ENCODE measurements at regions not wholly inside any gene's neighbourhood (a gene's known extent, or its start where the extent isn't known, plus 50 kb on each side); places are given as distances from the start of the nearest gene placed in this dataset.

DNA sequence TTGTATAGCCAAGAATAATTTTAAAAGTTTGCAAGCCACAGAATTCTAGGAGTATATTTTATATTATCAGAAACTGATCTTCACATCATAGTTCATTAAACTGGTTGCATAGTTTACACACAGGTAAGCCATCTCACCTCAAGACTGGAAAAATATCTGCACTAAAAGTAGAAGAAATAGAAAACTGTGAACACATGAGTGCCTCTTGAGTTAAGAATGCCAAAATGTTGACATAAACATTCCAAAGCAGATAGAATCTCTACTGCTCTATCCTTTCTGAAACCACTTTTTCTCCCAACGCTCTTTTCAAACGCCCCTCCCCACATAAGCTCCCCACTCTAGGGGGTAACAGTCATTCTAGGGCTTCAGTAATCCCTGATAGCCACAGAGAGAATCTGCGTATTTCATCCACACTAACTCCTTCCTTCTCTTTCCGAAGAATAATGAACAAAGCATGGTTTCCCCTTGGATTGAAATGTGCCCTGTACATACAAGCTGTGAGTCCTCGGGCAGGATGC is 201.5 kb downstream of the IRS2 start:
- TF ChIP-seq, protein P1, sequence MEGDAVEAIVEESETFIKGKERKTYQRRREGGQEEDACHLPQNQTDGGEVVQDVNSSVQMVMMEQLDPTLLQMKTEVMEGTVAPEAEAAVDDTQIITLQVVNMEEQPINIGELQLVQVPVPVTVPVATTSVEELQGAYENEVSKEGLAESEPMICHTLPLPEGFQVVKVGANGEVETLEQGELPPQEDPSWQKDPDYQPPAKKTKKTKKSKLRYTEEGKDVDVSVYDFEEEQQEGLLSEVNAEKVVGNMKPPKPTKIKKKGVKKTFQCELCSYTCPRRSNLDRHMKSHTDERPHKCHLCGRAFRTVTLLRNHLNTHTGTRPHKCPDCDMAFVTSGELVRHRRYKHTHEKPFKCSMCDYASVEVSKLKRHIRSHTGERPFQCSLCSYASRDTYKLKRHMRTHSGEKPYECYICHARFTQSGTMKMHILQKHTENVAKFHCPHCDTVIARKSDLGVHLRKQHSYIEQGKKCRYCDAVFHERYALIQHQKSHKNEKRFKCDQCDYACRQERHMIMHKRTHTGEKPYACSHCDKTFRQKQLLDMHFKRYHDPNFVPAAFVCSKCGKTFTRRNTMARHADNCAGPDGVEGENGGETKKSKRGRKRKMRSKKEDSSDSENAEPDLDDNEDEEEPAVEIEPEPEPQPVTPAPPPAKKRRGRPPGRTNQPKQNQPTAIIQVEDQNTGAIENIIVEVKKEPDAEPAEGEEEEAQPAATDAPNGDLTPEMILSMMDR (IDR thresholded peaks at IDR 0.05) = no peak
- no peak for TF ChIP-seq POLR2A (IDR thresholded peaks at IDR 0.05)
